Activated naive CD4-positive, alpha-beta T cell treated with anti-CD3 and anti-CD28 coated beads for 36 hours (primary cell): ENCODE measurements at regions not wholly inside any gene's neighbourhood (a gene's known extent, or its start where the extent isn't known, plus 50 kb on each side); places are given as distances from the start of the nearest gene placed in this dataset.

Experiments
- CTCF ChIA-PET: fragments of 350-600 bp; sonication (Branson Sonifier 250); formaldehyde crosslinking; loops from one replicate; lab custom pipeline; 2021; ENCODE audit warnings: antibody characterized with exemption; lab: Charles Lee
- DNase-seq: peaks from one replicate; pipeline ENCODE4 v3.0.0-alpha.2; 2020
- H3K27ac Mint-ChIP-seq: one replicate; pipeline ENCODE4 v1.8.0; 2021; ENCODE audit warnings: mild to moderate bottlenecking, mixed read lengths
- H3K27me3 Mint-ChIP-seq: one replicate; pipeline ENCODE4 v1.8.0; 2021; ENCODE audit warnings: low read depth, mixed read lengths
- H3K36me3 Mint-ChIP-seq: one replicate; pipeline ENCODE4 v1.8.0; 2021; ENCODE audit warnings: low read depth, mixed read lengths
- H3K4me1 Mint-ChIP-seq: one replicate; pipeline ENCODE4 v1.8.0; 2021; ENCODE audit warnings: low read depth, mixed read lengths
- H3K4me3 Mint-ChIP-seq: one replicate; pipeline ENCODE4 v1.8.0; 2021; ENCODE audit warnings: mild to moderate bottlenecking, moderate library complexity, mixed read lengths
- H3K9me3 Mint-ChIP-seq: one replicate; pipeline ENCODE4 v1.8.0; 2021; ENCODE audit warnings: mixed read lengths
- intact Hi-C: fragments of 100-400 bp; cut with micrococcal nuclease; formaldehyde crosslinking; loops from one replicate; pipeline ENCODE4 v1.15.1; 2023

GRCh38 chr1:36743286-36744005 is 260.7 kb upstream of the CSF3R start:
- H3K27ac Mint-ChIP-seq = no peak overlapping the region
- no peak for DNase-seq
- no peaks in the 10 kb centered on the region for H3K36me3 Mint-ChIP-seq
- H3K4me3 Mint-ChIP-seq = no peak overlapping the region
- CTCF ChIA-PET = no interaction called here
- intact Hi-C loops = no loop called here
- H3K4me1 Mint-ChIP-seq = no peaks in the 10 kb centered on the region
- no peaks in the 10 kb centered on the region for H3K9me3 Mint-ChIP-seq
- peaks cover 8% of the 10 kb centered on the region for H3K27me3 Mint-ChIP-seq

- CTCF ChIA-PET = no interaction called here
- no peak for DNase-seq
- intact Hi-C loops = no loop called here
- Mint-ChIP-seq H3K27ac (no peak overlapping the region), H3K36me3 (no peaks in the 10 kb centered on the region), H3K4me3 (no peak overlapping the region), H3K9me3 (no peaks in the 10 kb centered on the region), H3K27me3 (peaks cover 9% of the 10 kb centered on the region), H3K4me1 (no peaks in the 10 kb centered on the region)
Observed at GRCh38 chr1:36741066-36741465, 258.4 kb upstream of the CSF3R start.

- no peak for DNase-seq
- H3K27ac Mint-ChIP-seq = no peak overlapping the region
- H3K27me3 Mint-ChIP-seq = peaks cover 14% of the 10 kb centered on the region
- intact Hi-C loops = no loop called here
- CTCF ChIA-PET = no interaction called here
- H3K9me3 Mint-ChIP-seq = no peaks in the 10 kb centered on the region
- H3K4me3 Mint-ChIP-seq = no peak overlapping the region
- H3K4me1 Mint-ChIP-seq = no peaks in the 10 kb centered on the region
- H3K36me3 Mint-ChIP-seq = no peaks in the 10 kb centered on the region
Observed at GRCh38 chr1:36740446-36740845, 257.7 kb upstream of the CSF3R start.

- CTCF ChIA-PET = no interaction called here
- Mint-ChIP-seq H3K4me1 (no peaks in the 10 kb centered on the region), H3K36me3 (no peaks in the 10 kb centered on the region), H3K27ac (no peak overlapping the region), H3K4me3 (no peak overlapping the region), H3K9me3 (no peaks in the 10 kb centered on the region), H3K27me3 (peaks cover 18% of the 10 kb centered on the region)
- DNase-seq = no peak
- intact Hi-C loops = no loop called here
Observed at GRCh38 chr1:36739703-36740289, 257.1 kb upstream of the CSF3R start.

GRCh38 chr1:36738245-36738644 is 255.5 kb upstream of the CSF3R start:
- Mint-ChIP-seq H3K36me3 (no peaks in the 10 kb centered on the region), H3K4me1 (no peaks in the 10 kb centered on the region), H3K27ac (no peak overlapping the region), H3K9me3 (no peaks in the 10 kb centered on the region), H3K4me3 (no peak overlapping the region), H3K27me3 (peaks cover 25% of the 10 kb centered on the region)
- intact Hi-C loops = no loop called here
- DNase-seq = no peak
- CTCF ChIA-PET = no interaction called here

GRCh38 chr1:36737767-36738166 is 255.1 kb upstream of the CSF3R start:
- Mint-ChIP-seq H3K27me3 (peaks cover 26% of the 10 kb centered on the region), H3K27ac (no peak overlapping the region), H3K36me3 (no peaks in the 10 kb centered on the region), H3K4me3 (no peak overlapping the region), H3K9me3 (no peaks in the 10 kb centered on the region), H3K4me1 (no peaks in the 10 kb centered on the region)
- no peak for DNase-seq
- CTCF ChIA-PET = no interaction called here
- intact Hi-C loops = no loop called here

GRCh38 chr1:36737038-36737555 is 254.4 kb upstream of the CSF3R start:
- Mint-ChIP-seq H3K27me3 (peaks cover 29% of the 10 kb centered on the region), H3K4me3 (no peak overlapping the region), H3K36me3 (no peaks in the 10 kb centered on the region), H3K4me1 (no peaks in the 10 kb centered on the region), H3K27ac (no peak overlapping the region), H3K9me3 (no peaks in the 10 kb centered on the region)
- no peak for DNase-seq
- CTCF ChIA-PET = interaction anchor here (0.6 kb wide), 1 partner anchor 1064 kb away, joined by 3 read pairs; no protein-coding TSS in a partner anchor
- intact Hi-C loops = no loop called here

- no peak overlapping the region for H3K27ac Mint-ChIP-seq
- H3K9me3 Mint-ChIP-seq = no peaks in the 10 kb centered on the region
Observed at GRCh38 chr1:36735939-36736730, 253.4 kb upstream of the CSF3R start.

GRCh38 chr1:36735436-36735835 is 252.7 kb upstream of the CSF3R start:
- intact Hi-C loops = no loop called here
- Mint-ChIP-seq H3K27me3 (peaks cover 31% of the 10 kb centered on the region), H3K4me1 (no peaks in the 10 kb centered on the region), H3K27ac (no peak overlapping the region), H3K36me3 (no peaks in the 10 kb centered on the region), H3K4me3 (no peak overlapping the region), H3K9me3 (no peaks in the 10 kb centered on the region)
- CTCF ChIA-PET = interaction anchor here (1.3 kb wide), 1 partner anchor 219 kb away, joined by 3 read pairs; no protein-coding TSS in a partner anchor
- no peak for DNase-seq

More at GRCh38 chr1:36735939-36736730, 253.4 kb upstream of the CSF3R start:
- CTCF ChIA-PET = interaction anchor here (0.6 to 1.3 kb wide), 2 partner anchors 220 to 1065 kb away, joined by 3 read pairs; no protein-coding TSS in a partner anchor
- no peak for DNase-seq
- peaks cover 31% of the 10 kb centered on the region for H3K27me3 Mint-ChIP-seq
- no peaks in the 10 kb centered on the region for H3K4me1 Mint-ChIP-seq
- H3K36me3 Mint-ChIP-seq = no peaks in the 10 kb centered on the region
- no peak overlapping the region for H3K4me3 Mint-ChIP-seq
- intact Hi-C loops = no loop called here

GRCh38 chr1:36734356-36734755 is 251.6 kb upstream of the CSF3R start:
- intact Hi-C loops = no loop called here
- CTCF ChIA-PET = no interaction called here
- Mint-ChIP-seq H3K4me3 (no peak overlapping the region), H3K27ac (no peak overlapping the region), H3K4me1 (no peaks in the 10 kb centered on the region), H3K27me3 (peaks cover 36% of the 10 kb centered on the region), H3K9me3 (no peaks in the 10 kb centered on the region), H3K36me3 (no peaks in the 10 kb centered on the region)
- no peak for DNase-seq

- intact Hi-C loops = no loop called here
- H3K36me3 Mint-ChIP-seq = no peaks in the 10 kb centered on the region
- no peaks in the 10 kb centered on the region for H3K4me1 Mint-ChIP-seq
- H3K9me3 Mint-ChIP-seq = no peaks in the 10 kb centered on the region
- no peak overlapping the region for H3K4me3 Mint-ChIP-seq
- CTCF ChIA-PET = no interaction called here
- no peak overlapping the region for H3K27ac Mint-ChIP-seq
- peaks cover 39% of the 10 kb centered on the region for H3K27me3 Mint-ChIP-seq
- no peak for DNase-seq
Observed at GRCh38 chr1:36733748-36734147, 251.0 kb upstream of the CSF3R start.

GRCh38 chr1:36732015-36732356 is 249.3 kb upstream of the CSF3R start:
- H3K4me3 Mint-ChIP-seq = no peak overlapping the region
- peaks cover 34% of the 10 kb centered on the region for H3K27me3 Mint-ChIP-seq
- no peaks in the 10 kb centered on the region for H3K9me3 Mint-ChIP-seq
- CTCF ChIA-PET = interaction anchor here (0.7 kb wide), 1 partner anchor 437 kb away, joined by 3 read pairs; no protein-coding TSS in a partner anchor
- H3K36me3 Mint-ChIP-seq = no peaks in the 10 kb centered on the region
- intact Hi-C loops = no loop called here
- no peaks in the 10 kb centered on the region for H3K4me1 Mint-ChIP-seq
- no peak for DNase-seq
- no peak overlapping the region for H3K27ac Mint-ChIP-seq
